Loucy (cell line): ENCODE measurements at regions not wholly inside any gene's neighbourhood (a gene's known extent, or its start where the extent isn't known, plus 50 kb on each side); places are given as distances from the start of the nearest gene placed in this dataset.

ENCODE experiments used
- CTCF ChIP-seq: fragments of 200-600 bp; sonication (generic); conservative IDR thresholded peaks from 2 replicates; pipeline ENCODE4 v1.5.1; 2014; ENCODE audit warnings: mild to moderate bottlenecking, antibody characterized with exemption, low read length
- EZH2phosphoT487 ChIP-seq: fragments of 200-600 bp; IDR thresholded peaks from 2 replicates; pipeline ENCODE4 v1.6.1; 2018; ENCODE audit warnings: antibody characterized with exemption, mild to moderate bottlenecking, moderate library complexity, borderline replicate concordance

GRCh38 chr10:78981970-78982281, 86.8 kb upstream of the ZMIZ1 start:
- TF ChIP-seq CTCF (no peak), EZH2phosphoT487 (no peak)
